ENCODE measurements at regions not wholly inside any gene's neighbourhood (a gene's known extent, or its start where the extent isn't known, plus 50 kb on each side); places are given as distances from the start of the nearest gene placed in this dataset.
"Not testable (repeated sequence)": the region's sequence is repeated elsewhere in the genome, so short reads cannot be mapped to it uniquely, and the experiment has no call there.

- Histone ChIP-seq H3K27me3 (no peaks in the 10 kb centered on the region), H3K9me3 (no peaks in the 10 kb centered on the region), H3K4me3 (no peak overlapping the region), H3K36me3 (no peaks in the 10 kb centered on the region), H3K27ac (no peak overlapping the region), H3K4me1 (no peaks in the 10 kb centered on the region)
- TF ChIP-seq, protein P1, sequence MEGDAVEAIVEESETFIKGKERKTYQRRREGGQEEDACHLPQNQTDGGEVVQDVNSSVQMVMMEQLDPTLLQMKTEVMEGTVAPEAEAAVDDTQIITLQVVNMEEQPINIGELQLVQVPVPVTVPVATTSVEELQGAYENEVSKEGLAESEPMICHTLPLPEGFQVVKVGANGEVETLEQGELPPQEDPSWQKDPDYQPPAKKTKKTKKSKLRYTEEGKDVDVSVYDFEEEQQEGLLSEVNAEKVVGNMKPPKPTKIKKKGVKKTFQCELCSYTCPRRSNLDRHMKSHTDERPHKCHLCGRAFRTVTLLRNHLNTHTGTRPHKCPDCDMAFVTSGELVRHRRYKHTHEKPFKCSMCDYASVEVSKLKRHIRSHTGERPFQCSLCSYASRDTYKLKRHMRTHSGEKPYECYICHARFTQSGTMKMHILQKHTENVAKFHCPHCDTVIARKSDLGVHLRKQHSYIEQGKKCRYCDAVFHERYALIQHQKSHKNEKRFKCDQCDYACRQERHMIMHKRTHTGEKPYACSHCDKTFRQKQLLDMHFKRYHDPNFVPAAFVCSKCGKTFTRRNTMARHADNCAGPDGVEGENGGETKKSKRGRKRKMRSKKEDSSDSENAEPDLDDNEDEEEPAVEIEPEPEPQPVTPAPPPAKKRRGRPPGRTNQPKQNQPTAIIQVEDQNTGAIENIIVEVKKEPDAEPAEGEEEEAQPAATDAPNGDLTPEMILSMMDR (IDR thresholded peaks at IDR 0.05), result no peak
- TF ChIP-seq POLR2AphosphoS5 (IDR thresholded peaks at IDR 0.05) (no peak), POLR2A (IDR thresholded peaks at IDR 0.05) (no peak), EP300 (IDR thresholded peaks at IDR 0.05) (no peak)
- intact Hi-C loops (cut with DNase I), result no loop called here
- DNase-seq, result no peak
- WGBS, 2 donors, result 95 to 96% methylated on average over 20 of the region's 20 CpGs
These were observed 126.3 kb downstream of the ATXN7L3B start for GRCh38 chr12:74663958-74664357.

- Histone ChIP-seq H3K9me3 (no peaks in the 10 kb centered on the region), H3K36me3 (no peaks in the 10 kb centered on the region), H3K27me3 (no peaks in the 10 kb centered on the region), H3K27ac (no peak overlapping the region), H3K4me1 (no peaks in the 10 kb centered on the region), H3K4me3 (no peak overlapping the region)
- TF ChIP-seq EP300 (IDR thresholded peaks at IDR 0.05), result no peak
- no peak for TF ChIP-seq POLR2A (IDR thresholded peaks at IDR 0.05)
- no peak for TF ChIP-seq POLR2AphosphoS5 (IDR thresholded peaks at IDR 0.05)
- TF ChIP-seq, protein P1 (IDR thresholded peaks at IDR 0.05), result no peak
- intact Hi-C loops (cut with DNase I), result no loop called here
- DNase-seq, result no peak
These were observed 128.1 kb downstream of the ATXN7L3B start for GRCh38 chr12:74665690-74666089.

DNA sequence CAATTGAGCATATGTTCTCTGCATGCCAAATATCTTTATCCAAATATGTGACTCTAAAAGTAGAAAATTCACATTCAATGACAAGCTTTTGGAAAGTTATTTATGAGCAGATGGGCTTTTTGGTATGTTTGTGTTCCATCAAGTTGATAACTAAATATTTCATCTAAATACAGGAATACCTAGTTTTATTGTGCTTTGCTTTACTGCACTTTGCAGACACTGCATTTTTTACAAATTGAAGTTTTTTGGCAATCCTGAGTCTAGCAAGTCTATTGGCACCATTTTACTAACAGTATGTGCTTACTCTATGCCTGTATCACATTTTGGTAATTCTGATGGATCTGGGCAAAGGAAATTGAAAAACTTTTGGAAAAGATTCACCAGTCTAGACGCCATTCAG is 133.8 kb downstream of the ATXN7L3B start:
- TF ChIP-seq EP300 (IDR thresholded peaks at IDR 0.05), result no peak
- no peak for TF ChIP-seq POLR2A (IDR thresholded peaks at IDR 0.05)
- TF ChIP-seq, protein P1 (IDR thresholded peaks at IDR 0.05), result no peak
- TF ChIP-seq POLR2AphosphoS5 (IDR thresholded peaks at IDR 0.05), result no peak
- no peak overlapping the region for H3K4me3 ChIP-seq
- H3K27ac ChIP-seq, result no peak overlapping the region
- DNase-seq, result no peak
- intact Hi-C loops (cut with DNase I), result no loop called here
- H3K9me3 ChIP-seq, result no peaks in the 10 kb centered on the region
- WGBS, 2 donors, result 78 to 87% methylated on average over 1 of the region's 1 CpG
- H3K36me3 ChIP-seq, result no peaks in the 10 kb centered on the region
- H3K4me1 ChIP-seq, result no peaks in the 10 kb centered on the region
- H3K27me3 ChIP-seq, result no peaks in the 10 kb centered on the region

DNA sequence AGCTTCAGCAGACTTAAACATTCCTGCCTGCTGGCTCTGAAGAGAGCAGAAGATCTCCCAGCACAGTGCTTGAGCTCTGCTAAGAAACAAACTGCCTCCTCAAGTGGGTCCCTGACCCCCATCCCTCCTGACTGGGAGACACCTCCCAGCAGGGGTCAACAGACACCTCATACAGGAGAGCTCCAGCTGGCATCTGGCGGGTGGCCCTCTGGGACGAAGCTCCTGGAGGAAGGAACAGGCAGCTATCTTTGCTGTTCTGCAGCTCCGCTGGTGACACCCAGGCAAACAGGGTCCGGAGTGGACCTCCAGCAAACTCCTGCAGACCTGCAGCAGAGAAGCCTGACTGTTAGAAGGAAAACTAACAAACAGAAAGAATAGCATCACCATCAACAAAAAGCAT is 139.3 kb downstream of the ATXN7L3B start:
- H3K9me3 ChIP-seq; DNase-seq; H3K4me3 ChIP-seq; H3K36me3 ChIP-seq; H3K27ac ChIP-seq; intact Hi-C loops (cut with DNase I); H3K4me1 ChIP-seq; H3K27me3 ChIP-seq: not testable (repeated sequence)
- 92 to 93% methylated on average over 4 of the region's 4 CpGs for WGBS, 2 donors

GRCh38 chr12:74685385-74685784 is 147.8 kb downstream of the ATXN7L3B start:
- WGBS, 2 donors, result 77 to 83% methylated on average over 5 of the region's 5 CpGs
- intact Hi-C loops (cut with DNase I), result loop anchor here (10.0 kb wide), 1 partner anchor 609 kb away; no protein-coding TSS in a partner anchor
- Histone ChIP-seq H3K4me3 (no peak overlapping the region), H3K4me1 (no peaks in the 10 kb centered on the region), H3K36me3 (no peaks in the 10 kb centered on the region), H3K27ac (no peak overlapping the region), H3K27me3 (no peaks in the 10 kb centered on the region), H3K9me3 (no peaks in the 10 kb centered on the region)
- no peak for DNase-seq
- TF ChIP-seq POLR2A (IDR thresholded peaks at IDR 0.05), result no peak
- no peak for TF ChIP-seq EP300 (IDR thresholded peaks at IDR 0.05)
- TF ChIP-seq, protein P1 (IDR thresholded peaks at IDR 0.05), result no peak

All from sigmoid colon (tissue), 6 donors.